GM21526 (cell line): ENCODE measurements at regions not wholly inside any gene's neighbourhood (a gene's known extent, or its start where the extent isn't known, plus 50 kb on each side); places are given as distances from the start of the nearest gene placed in this dataset.
"Not testable (repeated sequence)": the region's sequence is repeated elsewhere in the genome, so short reads cannot be mapped to it uniquely, and the experiment has no call there.

Experiments
- ATAC-seq: cut with Tn5 transposase; IDR thresholded peaks from one replicate; pipeline ENCODE4 v1.9.1; 2021; ENCODE audit warnings: moderate library complexity; ENCODE audit not compliant: unreplicated experiment, low FRiP score

GRCh38 chr19:28435551-28436271 is 777.2 kb downstream of the UQCRFS1 start:
- no peak for ATAC-seq

- ATAC-seq, result not testable (repeated sequence)
These were observed 778.2 kb downstream of the UQCRFS1 start for GRCh38 chr19:28434794-28435193.

- not testable (repeated sequence) for ATAC-seq
These were observed 778.6 kb downstream of the UQCRFS1 start for GRCh38 chr19:28434365-28434764.

GRCh38 chr19:28433166-28433565 is 779.8 kb downstream of the UQCRFS1 start:
- not testable (repeated sequence) for ATAC-seq

GRCh38 chr19:28430214-28430613 is 782.7 kb downstream of the UQCRFS1 start:
- ATAC-seq, result no peak

- no peak for ATAC-seq
These were observed 783.6 kb downstream of the UQCRFS1 start for GRCh38 chr19:28429356-28429755.

GRCh38 chr19:28428663-28429348 is 784.1 kb downstream of the UQCRFS1 start:
- ATAC-seq, result no peak

- no peak for ATAC-seq
These were observed 785.4 kb downstream of the UQCRFS1 start for GRCh38 chr19:28427376-28428083.

GRCh38 chr19:28426730-28427225 is 786.2 kb downstream of the UQCRFS1 start:
- ATAC-seq, result no peak

- ATAC-seq, result no peak
These were observed 786.7 kb downstream of the UQCRFS1 start for GRCh38 chr19:28426110-28426729.

- ATAC-seq, result no peak
These were observed 787.7 kb downstream of the UQCRFS1 start for GRCh38 chr19:28425046-28425931.

GRCh38 chr19:28424662-28425045 is 788.3 kb downstream of the UQCRFS1 start:
- ATAC-seq, result no peak

- ATAC-seq, result no peak
These were observed 788.9 kb downstream of the UQCRFS1 start for GRCh38 chr19:28424077-28424476.

- ATAC-seq, result no peak
These were observed 789.9 kb downstream of the UQCRFS1 start for GRCh38 chr19:28422791-28423650.

- ATAC-seq, result no peak
These were observed 790.9 kb downstream of the UQCRFS1 start for GRCh38 chr19:28422046-28422445.

- no peak for ATAC-seq
These were observed 792.0 kb downstream of the UQCRFS1 start for GRCh38 chr19:28420811-28421550.

- ATAC-seq, result no peak
These were observed 793.6 kb downstream of the UQCRFS1 start for GRCh38 chr19:28419312-28419711.

- ATAC-seq, result no peak
These were observed 795.6 kb downstream of the UQCRFS1 start for GRCh38 chr19:28417361-28417760.
